GM12878 (cell line): ENCODE measurements at regions not wholly inside any gene's neighbourhood (a gene's known extent, or its start where the extent isn't known, plus 50 kb on each side); places are given as distances from the start of the nearest gene placed in this dataset.

Source experiments
- ATF3 ChIP-seq: IDR thresholded peaks from 2 replicates; pipeline ENCODE4 v1.6.1; 2011; ENCODE audit warnings: low read depth, mild to moderate bottlenecking, low read length, moderate library complexity, borderline replicate concordance; ENCODE audit errors: extremely low read depth
- BACH1 ChIP-seq: fragments of 450-650 bp; IDR thresholded peaks from 2 replicates; pipeline ENCODE4 v1.6.1; 2017; ENCODE audit warnings: mild to moderate bottlenecking, borderline replicate concordance
- CTCF ChIP-seq, 3 experiments: IDR thresholded peaks in 2 of 3; conservative IDR thresholded peaks in 1 of 3; 2 replicates each; pipeline ENCODE4 v1.5.1; 2011; ENCODE audit warnings: low read depth in 3 of 3, low read length in 3 of 3, mild to moderate bottlenecking in 3 of 3, control low read depth in 2 of 3, moderate library complexity in 2 of 3, inconsistent platforms in 1 of 3, mixed read lengths in 1 of 3; ENCODE audit not compliant: control insufficient read depth in 2 of 3, insufficient read depth in 1 of 3; ENCODE audit errors: extremely low read depth in 1 of 3
- IKZF1 ChIP-seq: fragments of 450-650 bp; conservative IDR thresholded peaks from 2 replicates; pipeline ENCODE4 v1.6.1; 2017; ENCODE audit warnings: antibody characterized with exemption, mild to moderate bottlenecking
- IKZF2 ChIP-seq, 2 experiments: fragments of 450-650 bp; IDR thresholded peaks; 2 replicates each; pipeline ENCODE4 v1.6.1; 2017; ENCODE audit warnings: mild to moderate bottlenecking in 2 of 2, moderate library complexity in 2 of 2
- PAX5 ChIP-seq: IDR thresholded peaks from 2 replicates; pipeline ENCODE4 v1.6.1; 2011; ENCODE audit warnings: low read depth, low read length, borderline replicate concordance
- PKNOX1 ChIP-seq: fragments of 450-650 bp; IDR thresholded peaks from 2 replicates; pipeline ENCODE4 v1.6.1; 2016; ENCODE audit warnings: mild to moderate bottlenecking
- SMAD1 ChIP-seq: fragments of 450-650 bp; IDR thresholded peaks from 2 replicates; pipeline ENCODE4 v1.6.1; 2018; ENCODE audit warnings: mild to moderate bottlenecking, low read depth; ENCODE audit not compliant: partially characterized antibody
- TARDBP ChIP-seq: IDR thresholded peaks from 2 replicates; pipeline ENCODE4 v1.6.1; 2016; ENCODE audit warnings: borderline replicate concordance
- ZNF24 ChIP-seq: fragments of 450-650 bp; IDR thresholded peaks from 2 replicates; pipeline ENCODE4 v1.6.1; 2017; ENCODE audit warnings: antibody characterized with exemption, mild to moderate bottlenecking

- no peak for TF ChIP-seq IKZF1
- TF ChIP-seq CTCF (IDR thresholded peaks at IDR 0.05 in 2 of 3, conservative IDR thresholded peaks at IDR 0.05 in 1 of 3; ENCODE audit: control insufficient read depth in 2 of 3, extremely low read depth in 1 of 3, insufficient read depth in 1 of 3, low read depth in 3 of 3, low read length in 3 of 3), result no peak
- no peak for TF ChIP-seq PKNOX1
- TF ChIP-seq SMAD1, result no peak
- TF ChIP-seq BACH1, result no peak
- no peak for TF ChIP-seq ATF3
- TF ChIP-seq TARDBP, result no peak
- no peak for TF ChIP-seq IKZF2 (IDR thresholded peaks at IDR 0.05)
- no peak for TF ChIP-seq PAX5
- TF ChIP-seq ZNF24, result no peak
Measured at GRCh38 chr2:109059474-109060165, 69.4 kb upstream of the SH3RF3 start.
